ENCODE measurements at regions not wholly inside any gene's neighbourhood (a gene's known extent, or its start where the extent isn't known, plus 50 kb on each side); places are given as distances from the start of the nearest gene placed in this dataset.

- Histone ChIP-seq H3K27ac (ENCODE audit: low read depth in 1 of 2, low read length in 2 of 2) (no peak overlapping the region), H3K9me3 (ENCODE audit: control insufficient read depth in 1 of 2, insufficient read depth in 1 of 2, low read length in 2 of 2) (peaks cover 0 to 47% of the 10 kb centered on the region in 2 experiments), H3K4me3 (ENCODE audit: low read length) (no peak overlapping the region), H3K27me3 (ENCODE audit: control insufficient read depth in 1 of 2, insufficient read depth in 2 of 2, low read length in 2 of 2) (peaks cover 12 to 19% of the 10 kb centered on the region in 2 experiments), H3K4me1 (ENCODE audit: insufficient read depth, low read length) (no peaks in the 10 kb centered on the region), H3K36me3 (ENCODE audit: insufficient read depth, low read length) (no peaks in the 10 kb centered on the region)
- POLR2A ChIA-PET, result no interaction called here
- CTCF ChIA-PET, result no interaction called here
- ATAC-seq (ENCODE audit: poor library complexity), result no peak
- Mint-ChIP-seq H3K4me3 (no peak overlapping the region), H3K27me3 (peaks cover 18% of the 10 kb centered on the region), H3K9me3 (no peaks in the 10 kb centered on the region), H3K4me1 (ENCODE audit: low read depth) (no peaks in the 10 kb centered on the region), H3K27ac (no peak overlapping the region), H3K36me3 (ENCODE audit: low read depth) (no peaks in the 10 kb centered on the region)
- DNase-seq, result no peak
- TF ChIP-seq CTCF (IDR thresholded peaks at IDR 0.05), result no peak
- intact Hi-C loops (cut with DNase I, micrococcal nuclease), result no loop called here
These were observed 161.0 kb downstream of the SHOX start for GRCh38 chrX:791479-792034.

GRCh38 chrX:790783-791360 is 160.3 kb downstream of the SHOX start:
- POLR2A ChIA-PET, result no interaction called here

GRCh38 chrX:790041-790506 is 159.5 kb downstream of the SHOX start:
- intact Hi-C loops (cut with DNase I, micrococcal nuclease), result no loop called here
- Mint-ChIP-seq H3K27ac (no peak overlapping the region), H3K9me3 (no peaks in the 10 kb centered on the region), H3K27me3 (peaks cover 18% of the 10 kb centered on the region), H3K36me3 (ENCODE audit: low read depth) (no peaks in the 10 kb centered on the region), H3K4me1 (ENCODE audit: low read depth) (no peaks in the 10 kb centered on the region), H3K4me3 (no peak overlapping the region)
- H3K4me3 ChIP-seq (ENCODE audit: low read length), result no peak overlapping the region
- H3K4me1 ChIP-seq (ENCODE audit: insufficient read depth, low read length), result no peaks in the 10 kb centered on the region
- ChIA-PET CTCF (no interaction called here), POLR2A (no interaction called here)
- H3K27me3 ChIP-seq (ENCODE audit: control insufficient read depth in 1 of 2, insufficient read depth in 2 of 2, low read length in 2 of 2), result peaks cover 12 to 19% of the 10 kb centered on the region in 2 experiments
- DNase-seq (no peak), ATAC-seq (ENCODE audit: poor library complexity) (no peak)
- peaks cover 0 to 54% of the 10 kb centered on the region in 2 experiments for H3K9me3 ChIP-seq (ENCODE audit: control insufficient read depth in 1 of 2, insufficient read depth in 1 of 2, low read length in 2 of 2)
- H3K36me3 ChIP-seq (ENCODE audit: insufficient read depth, low read length), result no peaks in the 10 kb centered on the region
- H3K27ac ChIP-seq (ENCODE audit: low read depth in 1 of 2, low read length in 2 of 2), result no peak overlapping the region
- no peak for TF ChIP-seq CTCF (IDR thresholded peaks at IDR 0.05)

More at GRCh38 chrX:790783-791360, 160.3 kb downstream of the SHOX start:
- Mint-ChIP-seq H3K27ac (no peak overlapping the region), H3K9me3 (no peaks in the 10 kb centered on the region), H3K27me3 (peaks cover 18% of the 10 kb centered on the region), H3K36me3 (ENCODE audit: low read depth) (no peaks in the 10 kb centered on the region), H3K4me1 (ENCODE audit: low read depth) (no peaks in the 10 kb centered on the region), H3K4me3 (no peak overlapping the region)
- no peaks in the 10 kb centered on the region for H3K36me3 ChIP-seq (ENCODE audit: insufficient read depth, low read length)
- ATAC-seq (ENCODE audit: poor library complexity), result no peak
- no peaks in the 10 kb centered on the region for H3K4me1 ChIP-seq (ENCODE audit: insufficient read depth, low read length)
- no peak for DNase-seq
- H3K9me3 ChIP-seq (ENCODE audit: control insufficient read depth in 1 of 2, insufficient read depth in 1 of 2, low read length in 2 of 2), result peaks cover 0 to 47% of the 10 kb centered on the region in 2 experiments
- CTCF ChIA-PET, result no interaction called here
- intact Hi-C loops (cut with DNase I, micrococcal nuclease), result no loop called here
- no peak overlapping the region for H3K27ac ChIP-seq (ENCODE audit: low read depth in 1 of 2, low read length in 2 of 2)
- H3K4me3 ChIP-seq (ENCODE audit: low read length), result no peak overlapping the region
- no peak for TF ChIP-seq CTCF (IDR thresholded peaks at IDR 0.05)
- H3K27me3 ChIP-seq (ENCODE audit: control insufficient read depth in 1 of 2, insufficient read depth in 2 of 2, low read length in 2 of 2), result peaks cover 12 to 19% of the 10 kb centered on the region in 2 experiments

All from CD4-positive, alpha-beta T cell (primary cell).